SK-N-SH (cell line): ENCODE measurements at regions not wholly inside any gene's neighbourhood (a gene's known extent, or its start where the extent isn't known, plus 50 kb on each side); places are given as distances from the start of the nearest gene placed in this dataset.

ENCODE experiments used
- EP300 ChIP-seq, 2 experiments: IDR thresholded peaks; 2 replicates each; pipeline versions ENCODE4 v1.4.0 to v1.6.1; 2012; ENCODE audit warnings: borderline replicate concordance in 1 of 2, low read depth in 1 of 2, low read length in 1 of 2
- EZH2phosphoT487 ChIP-seq: fragments of 200-600 bp; sonication (generic); IDR thresholded peaks from 2 replicates; pipeline ENCODE4 v1.6.1; 2017; ENCODE audit warnings: low read depth, mixed run types, mild to moderate bottlenecking, antibody characterized with exemption, moderate library complexity, borderline replicate concordance
- GATA2 ChIP-seq: sonication (generic); formaldehyde crosslinking; IDR thresholded peaks from 2 replicates; pipeline ENCODE4 v1.5.0; 2020; ENCODE audit warnings: mild to moderate bottlenecking, missing genetic modification reagents
- JUND ChIP-seq: IDR thresholded peaks from 2 replicates; pipeline ENCODE4 v1.4.0; 2012
- POLR2AphosphoS5 ChIP-seq: IDR thresholded peaks from 2 replicates; pipeline ENCODE4 v1.6.1; 2012; ENCODE audit warnings: low read depth, low read length
- RAD21 ChIP-seq: IDR thresholded peaks from 2 replicates; pipeline ENCODE4 v1.6.1; 2012; ENCODE audit warnings: mild to moderate bottlenecking, low read length
- TEAD4 ChIP-seq: IDR thresholded peaks from 2 replicates; pipeline ENCODE4 v1.4.0; 2012; ENCODE audit warnings: mild to moderate bottlenecking, borderline replicate concordance; ENCODE audit not compliant: insufficient read depth
- TF ChIP-seq, protein P1 (sequence below): fragments of 200-600 bp; sonication (generic); IDR thresholded peaks from 2 replicates; pipeline ENCODE4 v1.6.1; 2017; ENCODE audit warnings: antibody characterized with exemption, mild to moderate bottlenecking, moderate library complexity
- TF ChIP-seq, protein P2 (sequence below): IDR thresholded peaks from 2 replicates; pipeline ENCODE4 v1.4.0; 2012; ENCODE audit warnings: low read depth, borderline replicate concordance
- TF ChIP-seq, protein P3 (sequence below): IDR thresholded peaks from 2 replicates; pipeline ENCODE4 v1.6.1; 2012; ENCODE audit warnings: mild to moderate bottlenecking, low read depth, low read length, moderate library complexity

DNA sequence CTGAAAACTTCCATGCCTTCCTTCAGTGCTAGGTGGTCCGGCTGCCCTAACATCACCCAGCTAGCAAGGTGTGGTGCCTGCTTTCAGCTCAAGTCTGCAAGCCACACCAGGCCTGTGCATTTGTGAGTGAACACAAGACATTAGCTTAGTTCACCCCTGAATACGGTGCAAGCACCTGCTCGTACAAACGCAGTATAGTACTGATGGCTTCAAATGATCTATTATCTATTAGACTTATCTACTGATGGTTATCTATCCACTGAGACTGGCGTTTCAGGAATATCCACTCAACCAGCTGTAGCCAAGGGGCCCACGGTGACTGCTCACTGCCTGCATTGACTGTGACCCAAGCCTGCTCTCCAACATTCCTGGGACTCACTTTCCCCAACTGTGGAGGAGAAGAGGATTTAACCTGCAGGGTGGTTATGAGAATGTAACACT lies 155.9 kb downstream of the SHOX start:
- TF ChIP-seq, protein P1, sequence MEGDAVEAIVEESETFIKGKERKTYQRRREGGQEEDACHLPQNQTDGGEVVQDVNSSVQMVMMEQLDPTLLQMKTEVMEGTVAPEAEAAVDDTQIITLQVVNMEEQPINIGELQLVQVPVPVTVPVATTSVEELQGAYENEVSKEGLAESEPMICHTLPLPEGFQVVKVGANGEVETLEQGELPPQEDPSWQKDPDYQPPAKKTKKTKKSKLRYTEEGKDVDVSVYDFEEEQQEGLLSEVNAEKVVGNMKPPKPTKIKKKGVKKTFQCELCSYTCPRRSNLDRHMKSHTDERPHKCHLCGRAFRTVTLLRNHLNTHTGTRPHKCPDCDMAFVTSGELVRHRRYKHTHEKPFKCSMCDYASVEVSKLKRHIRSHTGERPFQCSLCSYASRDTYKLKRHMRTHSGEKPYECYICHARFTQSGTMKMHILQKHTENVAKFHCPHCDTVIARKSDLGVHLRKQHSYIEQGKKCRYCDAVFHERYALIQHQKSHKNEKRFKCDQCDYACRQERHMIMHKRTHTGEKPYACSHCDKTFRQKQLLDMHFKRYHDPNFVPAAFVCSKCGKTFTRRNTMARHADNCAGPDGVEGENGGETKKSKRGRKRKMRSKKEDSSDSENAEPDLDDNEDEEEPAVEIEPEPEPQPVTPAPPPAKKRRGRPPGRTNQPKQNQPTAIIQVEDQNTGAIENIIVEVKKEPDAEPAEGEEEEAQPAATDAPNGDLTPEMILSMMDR = no peak
- TF ChIP-seq GATA2 (CRISPR knock-in tag) (no peak), EP300 (IDR thresholded peaks at IDR 0.05; ENCODE audit: borderline replicate concordance in 1 of 2, low read depth in 1 of 2, low read length in 1 of 2) (no peak), JUND (no peak), EZH2phosphoT487 (no peak), POLR2AphosphoS5 (no peak), TEAD4 (no peak), RAD21 (no peak)
- TF ChIP-seq, protein P2, sequence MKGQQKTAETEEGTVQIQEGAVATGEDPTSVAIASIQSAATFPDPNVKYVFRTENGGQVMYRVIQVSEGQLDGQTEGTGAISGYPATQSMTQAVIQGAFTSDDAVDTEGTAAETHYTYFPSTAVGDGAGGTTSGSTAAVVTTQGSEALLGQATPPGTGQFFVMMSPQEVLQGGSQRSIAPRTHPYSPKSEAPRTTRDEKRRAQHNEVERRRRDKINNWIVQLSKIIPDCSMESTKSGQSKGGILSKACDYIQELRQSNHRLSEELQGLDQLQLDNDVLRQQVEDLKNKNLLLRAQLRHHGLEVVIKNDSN = no peak
- TF ChIP-seq, protein P3, sequence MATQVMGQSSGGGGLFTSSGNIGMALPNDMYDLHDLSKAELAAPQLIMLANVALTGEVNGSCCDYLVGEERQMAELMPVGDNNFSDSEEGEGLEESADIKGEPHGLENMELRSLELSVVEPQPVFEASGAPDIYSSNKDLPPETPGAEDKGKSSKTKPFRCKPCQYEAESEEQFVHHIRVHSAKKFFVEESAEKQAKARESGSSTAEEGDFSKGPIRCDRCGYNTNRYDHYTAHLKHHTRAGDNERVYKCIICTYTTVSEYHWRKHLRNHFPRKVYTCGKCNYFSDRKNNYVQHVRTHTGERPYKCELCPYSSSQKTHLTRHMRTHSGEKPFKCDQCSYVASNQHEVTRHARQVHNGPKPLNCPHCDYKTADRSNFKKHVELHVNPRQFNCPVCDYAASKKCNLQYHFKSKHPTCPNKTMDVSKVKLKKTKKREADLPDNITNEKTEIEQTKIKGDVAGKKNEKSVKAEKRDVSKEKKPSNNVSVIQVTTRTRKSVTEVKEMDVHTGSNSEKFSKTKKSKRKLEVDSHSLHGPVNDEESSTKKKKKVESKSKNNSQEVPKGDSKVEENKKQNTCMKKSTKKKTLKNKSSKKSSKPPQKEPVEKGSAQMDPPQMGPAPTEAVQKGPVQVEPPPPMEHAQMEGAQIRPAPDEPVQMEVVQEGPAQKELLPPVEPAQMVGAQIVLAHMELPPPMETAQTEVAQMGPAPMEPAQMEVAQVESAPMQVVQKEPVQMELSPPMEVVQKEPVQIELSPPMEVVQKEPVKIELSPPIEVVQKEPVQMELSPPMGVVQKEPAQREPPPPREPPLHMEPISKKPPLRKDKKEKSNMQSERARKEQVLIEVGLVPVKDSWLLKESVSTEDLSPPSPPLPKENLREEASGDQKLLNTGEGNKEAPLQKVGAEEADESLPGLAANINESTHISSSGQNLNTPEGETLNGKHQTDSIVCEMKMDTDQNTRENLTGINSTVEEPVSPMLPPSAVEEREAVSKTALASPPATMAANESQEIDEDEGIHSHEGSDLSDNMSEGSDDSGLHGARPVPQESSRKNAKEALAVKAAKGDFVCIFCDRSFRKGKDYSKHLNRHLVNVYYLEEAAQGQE = no peak
